NCI-H1436 treated with DMSO at 0.1 percent for 48 hours (cell line): ENCODE measurements at regions not wholly inside any gene's neighbourhood (a gene's known extent, or its start where the extent isn't known, plus 50 kb on each side); places are given as distances from the start of the nearest gene placed in this dataset.
"Not testable (repeated sequence)": the region's sequence is repeated elsewhere in the genome, so short reads cannot be mapped to it uniquely, and the experiment has no call there.

Source experiments
- DNase-seq: peaks from one replicate; lab custom pipeline; 2025; lab: John Stamatoyannopoulos, UW

DNA sequence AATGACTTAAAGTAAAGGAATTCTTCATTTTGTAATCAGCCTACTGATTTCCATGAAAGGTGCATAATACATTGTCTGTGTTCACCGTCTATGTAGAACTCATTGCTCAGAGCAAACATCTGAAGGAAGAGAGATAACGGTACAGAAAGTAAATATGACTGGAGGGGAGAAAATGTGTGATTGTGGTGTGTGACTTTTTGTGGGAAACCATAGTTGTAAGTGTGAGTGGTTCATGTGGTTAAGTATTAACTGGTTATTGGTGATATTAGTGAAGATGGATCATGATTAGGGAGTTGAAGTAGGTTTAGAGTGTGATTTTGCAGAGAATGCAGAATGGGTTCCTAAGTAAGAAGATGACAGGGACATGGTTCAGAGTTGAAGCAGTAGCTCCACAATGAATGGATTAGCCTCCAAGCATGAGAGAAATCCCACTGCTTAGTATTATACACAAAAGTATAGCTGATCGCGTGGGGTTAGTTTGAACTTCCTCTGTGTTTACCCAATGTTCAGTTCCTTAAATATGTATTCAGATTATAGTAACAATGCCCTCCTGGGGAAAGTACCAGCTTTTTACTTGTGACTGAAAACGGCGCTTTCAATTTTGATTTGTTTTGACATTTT, 368.9 kb downstream of the UTRN start:
- DNase-seq: no peak

DNA sequence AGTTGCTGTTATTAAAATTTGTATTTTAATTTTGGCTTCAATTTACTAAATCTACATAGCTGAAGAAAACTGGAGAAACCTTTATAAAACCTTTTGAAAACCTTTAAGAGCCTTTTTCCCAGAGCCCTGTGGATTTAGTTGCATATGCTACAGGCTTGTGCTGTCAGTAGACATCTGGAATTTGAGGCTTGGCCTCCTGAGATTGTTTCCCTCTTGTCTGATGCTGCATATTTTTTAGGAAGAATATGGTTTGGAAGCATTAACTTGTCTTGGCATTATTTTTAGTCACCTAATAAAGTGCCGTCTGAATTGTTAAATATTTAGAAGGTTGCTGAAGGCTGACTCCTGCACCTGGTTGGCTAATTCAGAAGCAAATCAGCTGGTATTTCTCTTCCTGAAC, 369.4 kb downstream of the UTRN start:
- DNase-seq: no peak

DNA sequence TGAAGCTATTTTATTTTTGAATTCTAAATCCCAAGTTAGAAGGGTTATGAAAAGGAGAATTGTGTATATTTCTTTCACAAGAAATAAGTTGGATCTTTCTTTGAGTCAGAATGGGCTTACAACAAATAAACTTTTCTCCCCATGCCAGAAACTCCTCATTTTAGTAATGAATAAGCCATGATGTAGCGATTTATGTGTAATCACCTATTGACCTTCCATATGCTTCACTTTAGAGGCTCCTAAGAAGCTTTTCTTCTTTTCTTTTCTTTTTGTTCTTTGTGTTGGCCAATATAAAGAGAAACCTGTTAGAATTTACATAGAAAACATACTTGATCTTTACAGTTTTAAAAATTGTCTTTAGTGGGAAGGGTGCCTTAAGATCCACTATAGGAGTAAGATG, 370.2 kb downstream of the UTRN start:
- no peak for DNase-seq

DNA sequence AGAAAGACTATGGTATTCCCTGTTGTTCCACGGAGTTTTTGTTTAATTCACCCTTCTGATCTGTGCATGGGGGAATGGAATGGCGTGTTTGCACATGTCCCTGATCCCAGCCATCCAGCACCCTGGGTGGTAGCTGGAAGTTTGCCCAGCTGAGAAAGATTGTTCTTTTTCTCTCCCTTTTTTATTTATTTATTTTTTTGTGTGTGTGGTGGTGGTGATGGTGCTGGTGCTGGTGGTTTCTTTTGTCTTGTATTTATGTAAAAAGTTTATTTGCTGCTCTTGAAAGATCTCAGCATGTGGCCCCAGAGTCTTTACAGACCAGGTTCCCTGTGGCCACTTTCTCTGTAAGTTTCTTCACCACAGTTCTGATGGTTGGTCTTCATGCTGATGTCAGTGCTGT, 372.6 kb downstream of the UTRN start:
- DNase-seq: no peak

DNA sequence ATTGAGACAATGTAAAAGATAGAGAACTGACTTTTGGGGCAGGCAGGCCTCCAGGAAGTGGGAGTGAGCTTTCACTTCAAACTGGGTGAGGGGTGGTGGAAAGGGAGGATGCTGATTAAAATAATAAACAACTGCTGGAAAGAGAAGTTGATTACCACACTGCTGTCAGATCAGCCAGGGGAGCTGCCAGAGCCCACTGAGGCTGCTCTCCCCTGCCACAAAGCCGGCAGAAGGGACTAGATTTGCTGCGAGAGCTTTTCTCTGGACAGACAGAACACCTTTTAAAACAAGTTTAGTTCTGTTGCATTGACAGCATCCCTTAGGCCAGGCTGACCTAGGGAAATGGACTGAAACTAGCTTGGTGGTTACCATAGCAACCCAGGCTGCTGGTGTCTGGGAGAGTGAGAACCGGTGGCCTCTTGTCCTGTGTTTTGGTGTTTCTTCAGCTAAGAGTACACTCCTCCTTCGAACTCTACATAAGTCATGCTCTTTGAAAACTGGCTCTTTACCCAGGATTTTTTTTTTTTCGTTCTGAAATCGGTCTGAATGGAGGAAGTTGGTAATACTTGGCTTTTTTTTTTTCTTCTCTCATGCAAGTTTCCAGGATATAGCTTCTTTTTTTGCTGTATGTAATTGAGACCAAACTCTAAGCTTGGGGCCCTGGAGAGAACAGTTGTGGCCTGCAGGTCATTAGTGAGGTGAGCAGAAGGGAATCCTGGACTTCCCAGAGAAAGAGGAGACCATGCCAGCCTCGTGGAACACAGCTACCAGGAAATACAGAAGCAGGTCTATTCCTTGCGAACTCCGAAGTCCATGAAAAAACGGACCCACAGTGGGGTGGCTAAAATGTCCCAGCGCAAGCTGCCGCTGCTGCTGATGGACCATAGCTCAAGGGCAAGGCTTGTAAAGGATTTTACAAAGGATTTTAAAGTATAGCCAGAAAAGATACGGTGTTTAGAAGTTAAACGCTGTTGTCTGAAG, 374.4 kb downstream of the UTRN start:
- no peak for DNase-seq

DNA sequence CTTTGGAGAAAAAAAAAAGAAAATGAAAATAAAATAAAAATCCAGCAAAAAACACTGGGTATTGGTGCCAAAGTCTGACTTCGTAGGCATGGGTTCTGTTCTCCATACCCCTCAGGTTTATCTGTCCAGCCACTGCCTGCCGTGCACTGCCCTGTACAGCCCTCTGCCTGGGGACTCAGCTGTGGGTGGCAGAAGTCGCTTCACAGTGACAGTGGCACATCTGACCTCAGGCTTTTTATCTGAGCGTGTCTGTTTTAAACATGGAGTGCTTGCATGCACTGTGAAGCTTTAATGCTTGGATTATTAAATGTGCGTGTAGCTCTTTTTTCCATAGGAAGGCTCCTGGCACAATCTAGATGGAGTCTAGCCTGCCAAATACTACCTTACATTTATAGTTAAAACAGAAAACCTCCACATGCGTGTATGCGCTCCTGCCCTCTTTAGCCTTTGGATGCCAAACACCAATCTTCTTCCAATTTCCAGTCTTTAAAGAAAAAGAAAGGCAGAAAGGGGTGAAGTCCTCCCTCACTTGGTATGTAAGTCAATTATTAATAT, 375.5 kb downstream of the UTRN start:
- no peak for DNase-seq

DNA sequence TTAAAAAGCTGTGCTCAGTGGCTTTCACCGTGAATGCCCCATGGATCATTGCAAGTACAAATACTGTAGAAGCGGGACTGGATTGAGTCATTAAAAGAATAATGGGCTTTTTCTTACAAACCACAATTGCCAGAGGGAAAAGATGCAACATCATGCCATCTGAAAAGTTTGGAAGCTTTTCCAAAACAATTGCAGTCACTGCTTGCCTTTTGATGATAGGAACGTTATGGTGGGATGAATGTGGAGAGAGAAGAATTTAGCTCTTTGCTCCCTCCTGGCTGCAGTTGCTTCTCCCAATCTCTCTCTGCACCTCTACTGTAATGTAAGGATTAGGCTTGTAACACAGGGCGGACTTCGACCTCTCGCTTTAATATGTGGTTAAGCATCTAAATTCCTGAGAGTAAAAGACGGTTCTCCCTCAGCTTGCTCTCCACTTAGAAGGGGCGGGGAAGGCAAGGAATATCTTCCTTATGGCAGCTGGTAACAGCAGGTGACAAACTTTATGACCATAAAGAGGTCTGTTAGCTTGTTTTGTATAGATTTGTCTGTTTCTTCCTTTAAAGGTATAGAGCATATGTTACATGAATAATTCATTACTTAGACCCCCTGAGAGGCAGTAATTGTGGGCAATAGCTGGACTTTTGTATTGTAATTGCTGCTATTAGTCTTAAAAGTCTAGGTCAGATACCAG, 376.1 kb downstream of the UTRN start:
- DNase-seq: no peak

DNA sequence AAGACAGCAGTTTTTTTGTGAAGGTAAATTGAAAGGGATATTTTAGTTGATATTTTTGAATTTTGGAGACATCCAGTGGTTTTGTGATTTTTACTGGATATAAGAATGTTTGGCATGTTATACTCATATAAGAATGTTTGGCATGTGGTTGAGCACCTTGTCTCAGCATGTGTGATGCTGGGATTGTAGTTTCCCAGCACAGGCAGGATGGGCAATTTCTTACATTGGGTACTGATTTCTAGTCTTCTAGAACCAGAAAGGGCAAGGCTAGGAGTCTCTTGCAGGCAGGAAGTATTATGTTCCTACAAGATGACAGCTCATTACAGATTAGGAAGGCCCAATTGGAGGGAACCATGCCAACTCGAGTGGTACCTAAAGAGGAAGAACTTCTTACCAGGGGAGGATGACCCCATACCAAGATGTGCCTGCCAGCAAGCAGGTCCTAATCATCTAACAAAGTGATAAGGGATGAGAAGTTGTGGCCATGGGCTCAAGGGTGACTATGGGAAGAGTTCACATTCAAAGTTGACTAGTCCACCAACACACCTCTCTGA, 377.8 kb downstream of the UTRN start:
- no peak for DNase-seq

DNA sequence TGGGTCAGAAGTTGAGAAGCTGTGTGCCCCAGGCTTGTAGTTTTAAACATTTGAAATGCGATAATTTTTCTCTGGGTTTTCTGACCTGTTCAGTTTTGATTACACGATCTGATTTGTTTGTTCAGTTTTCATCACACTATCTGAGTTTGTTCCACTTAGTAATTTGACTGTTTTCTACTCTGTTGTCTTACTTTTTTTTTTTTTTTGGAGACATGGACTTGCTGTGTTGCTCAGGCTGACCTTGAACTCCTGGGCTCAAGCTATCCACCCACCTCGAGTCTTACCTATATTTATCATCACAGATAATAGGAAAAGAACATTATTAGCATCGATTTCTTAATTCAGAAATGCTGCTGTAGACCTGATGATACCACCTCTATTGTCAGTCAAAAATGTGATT, 379.1 kb downstream of the UTRN start:
- DNase-seq: no peak

DNA sequence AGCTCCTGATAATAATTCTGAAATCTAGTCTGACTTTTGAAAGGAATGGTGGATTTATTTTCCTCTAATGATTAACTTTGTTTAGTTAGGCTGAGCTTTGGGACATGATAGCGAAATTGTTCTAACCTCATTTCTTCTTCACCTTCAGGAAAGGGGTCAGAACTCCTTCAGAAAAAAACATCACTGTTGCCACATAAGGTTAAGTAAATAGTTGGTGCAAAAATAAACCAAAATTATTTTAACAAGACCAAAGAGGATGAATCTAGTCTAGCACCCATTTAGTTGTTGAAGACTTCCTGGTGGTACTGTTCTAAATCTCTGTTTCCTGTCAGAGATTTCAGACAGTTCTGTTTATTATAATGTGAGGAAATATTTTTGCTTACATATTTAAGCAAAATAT, 379.8 kb downstream of the UTRN start:
- no peak for DNase-seq

DNA sequence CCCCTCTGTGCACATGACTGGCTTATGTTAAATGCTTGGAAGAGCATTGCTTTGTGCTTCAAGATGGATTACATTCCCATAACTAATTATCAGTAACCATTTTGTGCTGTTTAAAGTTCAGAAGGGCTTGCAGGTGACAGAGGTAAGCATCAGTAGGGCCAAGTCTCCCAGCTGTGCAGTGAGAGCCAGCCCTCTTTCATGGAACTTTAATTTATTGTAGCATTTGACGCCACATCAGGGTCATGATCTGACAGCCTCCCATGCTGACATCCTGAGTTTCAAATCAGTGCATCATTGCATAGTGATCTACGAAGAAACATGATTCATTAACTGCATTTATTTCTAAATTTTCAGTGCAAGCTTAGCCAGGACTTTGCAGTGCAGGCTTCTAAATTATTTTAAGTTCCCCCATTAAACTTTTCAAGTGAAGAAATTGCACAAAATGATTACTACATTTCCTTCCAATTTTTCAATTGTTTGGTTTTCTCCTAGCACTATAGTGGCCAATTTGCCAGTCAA, 380.9 kb downstream of the UTRN start:
- no peak for DNase-seq

DNA sequence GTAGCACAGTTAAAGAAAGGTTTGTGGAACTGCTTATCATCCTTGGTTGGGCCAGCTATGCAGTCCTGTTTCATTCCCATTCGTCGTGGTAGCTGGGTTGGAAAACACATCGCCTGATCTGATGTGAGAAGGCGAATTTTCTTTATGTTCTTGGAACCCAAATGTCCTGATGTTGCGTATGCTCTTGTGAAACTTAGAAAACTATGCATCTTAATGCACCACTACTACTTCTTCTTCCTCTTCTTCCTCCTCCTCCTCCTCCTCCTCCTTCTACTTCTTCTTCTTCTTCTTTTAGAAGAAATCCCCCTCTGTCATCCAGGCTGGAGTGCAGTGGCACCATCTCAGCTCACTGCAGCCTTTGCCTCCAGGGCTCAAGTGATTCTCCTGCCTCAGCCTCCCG, 381.6 kb downstream of the UTRN start:
- no peak for DNase-seq

DNA sequence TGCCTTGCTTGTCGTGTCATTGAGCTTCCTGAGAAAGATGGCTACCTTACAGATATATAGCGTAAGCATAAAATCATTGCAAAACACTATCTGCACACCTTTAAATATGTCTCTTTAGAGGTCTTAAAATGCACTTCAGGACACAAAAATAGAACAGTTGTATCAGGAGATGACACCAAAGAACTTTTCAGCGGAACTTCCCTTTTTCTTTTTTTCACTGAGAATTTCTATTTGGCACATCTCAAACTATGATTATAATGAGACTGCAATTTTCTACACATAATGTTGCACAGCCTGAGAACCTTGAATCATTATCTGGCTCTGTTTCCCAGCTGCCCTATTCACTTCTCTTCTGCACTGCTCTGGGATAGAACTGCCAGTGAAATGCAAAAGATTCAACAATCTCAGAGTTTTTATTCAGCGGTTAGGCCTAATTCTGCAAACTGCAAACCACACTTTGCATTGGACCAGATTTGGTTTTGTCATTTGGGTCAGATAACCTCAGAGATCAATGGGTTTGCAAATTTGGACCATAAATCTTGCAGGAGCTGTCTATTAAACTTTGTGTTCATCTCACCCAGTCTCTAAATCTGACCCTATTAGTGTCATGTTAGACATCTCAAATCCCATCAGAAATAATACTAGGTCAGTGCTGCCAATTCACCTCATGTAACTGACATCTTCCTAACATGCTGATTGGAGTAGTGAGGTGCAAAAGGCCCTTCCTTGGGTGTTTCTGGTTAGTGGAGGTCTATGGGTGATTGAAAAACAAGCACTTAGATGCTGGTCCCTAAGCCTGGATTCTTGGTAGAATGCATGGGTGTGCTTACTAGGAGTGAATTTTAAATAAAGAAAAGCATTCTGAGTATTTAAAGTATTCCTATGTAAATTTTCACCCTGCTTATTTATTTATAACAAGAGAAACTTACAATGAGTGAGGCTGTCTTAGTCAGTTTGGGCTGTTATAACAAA, 382.7 kb downstream of the UTRN start:
- DNase-seq: no peak

DNA sequence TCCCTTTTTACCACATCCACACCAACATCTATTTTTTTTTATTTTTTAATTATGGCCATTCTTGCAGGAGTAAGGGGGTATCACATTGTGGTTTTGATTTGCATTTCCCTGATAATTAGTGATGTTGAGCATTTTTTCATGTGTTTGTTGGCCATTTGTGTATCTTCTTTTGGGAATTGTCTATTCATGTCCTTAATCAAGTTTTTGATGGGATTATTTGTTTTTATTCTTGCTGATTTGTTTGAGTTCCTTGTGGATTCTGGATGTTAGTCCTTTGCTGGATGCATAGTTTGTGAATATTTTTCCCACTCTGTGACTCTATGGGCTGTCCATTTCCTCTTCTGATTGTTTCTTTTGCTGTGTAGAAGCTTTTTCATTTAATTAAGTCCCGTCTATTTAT, 385.1 kb downstream of the UTRN start:
- not testable (repeated sequence) for DNase-seq

DNA sequence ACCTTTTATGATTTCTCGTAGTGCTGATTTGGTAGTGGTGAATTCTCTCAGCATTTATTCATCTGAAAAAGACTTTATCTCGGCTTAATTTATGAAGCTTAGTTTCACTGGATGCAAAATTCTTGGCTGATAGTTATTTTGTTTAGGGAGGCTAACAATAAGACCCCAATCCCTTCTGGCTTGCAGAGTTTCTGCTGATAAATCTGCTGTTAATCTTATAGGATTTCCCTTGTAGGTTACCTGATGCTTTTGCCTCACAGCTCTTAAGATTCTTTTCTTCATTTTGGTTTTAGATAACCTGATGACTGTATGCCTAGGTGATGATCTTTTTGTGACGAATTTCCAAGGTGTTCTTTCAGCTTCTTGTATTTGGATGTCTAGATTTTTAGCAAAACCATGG, 388.7 kb downstream of the UTRN start:
- no peak for DNase-seq

DNA sequence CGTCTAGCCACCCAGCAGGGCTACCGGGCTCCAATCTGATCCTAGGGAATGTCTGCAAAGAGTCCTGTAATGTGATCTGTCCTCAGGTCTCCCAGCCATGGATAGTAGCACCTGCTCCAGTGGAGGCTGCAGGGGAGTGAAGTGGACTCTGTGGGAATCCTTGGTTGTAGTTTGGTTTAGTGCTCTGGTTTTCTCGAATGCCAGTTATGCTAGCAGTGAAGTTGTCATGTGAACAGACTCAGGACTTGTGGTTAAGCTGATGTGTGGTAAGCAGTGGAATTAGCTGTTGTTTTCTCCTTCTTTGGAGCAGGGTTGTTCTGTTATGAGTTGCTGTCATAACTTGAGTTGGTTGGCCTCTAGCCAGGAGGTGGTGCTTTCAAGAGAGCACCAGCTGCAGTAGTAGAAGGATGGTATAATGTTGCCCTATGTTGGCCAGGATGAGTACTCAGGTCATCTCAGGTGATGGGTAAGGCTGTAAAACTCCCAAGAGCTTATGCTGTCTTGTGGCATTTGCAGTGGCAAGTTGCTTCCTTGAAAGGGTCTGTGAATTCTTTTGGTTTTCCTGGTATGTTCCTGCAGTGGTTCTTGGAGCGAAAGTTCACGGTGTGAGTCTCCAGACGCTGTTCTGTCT, 390.2 kb downstream of the UTRN start:
- no peak for DNase-seq

DNA sequence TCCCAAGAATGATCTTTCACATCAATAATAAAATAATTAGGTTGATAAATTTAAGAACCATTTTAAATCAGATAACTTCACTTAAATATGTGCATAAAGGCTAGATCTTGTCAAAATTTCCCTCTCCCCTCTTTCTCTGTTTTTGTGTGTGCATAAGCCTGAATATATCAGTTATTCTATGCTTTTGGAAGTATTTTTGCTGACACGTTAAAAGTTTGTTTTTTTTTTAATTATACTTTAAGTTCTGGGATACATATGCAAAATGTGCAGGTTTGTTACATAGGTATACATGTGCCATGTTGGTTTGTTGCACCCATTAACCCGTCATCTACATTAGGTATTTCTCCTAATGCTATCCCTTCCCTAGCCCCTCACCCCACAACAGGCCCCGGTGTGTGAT, 391.2 kb downstream of the UTRN start:
- DNase-seq: not testable (repeated sequence)

DNA sequence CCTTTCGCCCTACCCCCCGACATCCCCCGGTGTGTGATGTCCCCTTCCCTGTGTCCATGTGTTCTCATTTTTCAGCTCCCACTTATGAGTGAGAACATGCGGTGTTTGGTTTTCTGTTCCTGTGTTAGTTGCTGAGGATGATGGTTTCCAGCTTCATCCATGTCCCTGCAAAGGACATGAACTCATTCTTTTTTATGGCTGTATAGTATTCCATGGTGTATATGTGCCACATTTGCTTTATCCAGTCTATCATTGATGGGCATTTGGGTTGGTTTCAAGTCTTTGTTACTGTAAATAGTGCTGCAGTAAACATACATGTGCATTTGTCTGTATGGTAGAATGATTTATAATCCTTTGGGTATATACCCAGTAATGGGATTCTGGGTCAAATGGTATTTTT, 392.1 kb downstream of the UTRN start:
- DNase-seq: not testable (repeated sequence)

DNA sequence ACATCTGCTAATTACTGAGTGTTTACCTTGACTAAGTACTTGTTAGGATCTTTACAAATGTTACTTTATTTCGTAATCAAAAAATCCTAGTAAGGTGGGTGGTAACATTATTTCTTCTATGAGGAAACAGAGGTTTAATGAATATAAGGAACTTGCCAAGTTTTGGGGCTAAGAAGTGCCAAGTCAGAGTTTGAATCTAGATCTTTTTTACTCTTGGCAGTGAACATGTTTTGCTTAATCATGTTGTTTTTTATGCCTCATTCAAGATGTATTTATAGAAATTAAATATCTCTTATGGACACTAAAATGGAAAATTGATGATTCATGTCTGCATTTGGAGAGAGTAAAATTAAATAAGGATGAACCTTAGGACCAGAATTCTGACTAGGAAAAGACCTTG, 393.7 kb downstream of the UTRN start:
- no peak for DNase-seq

DNA sequence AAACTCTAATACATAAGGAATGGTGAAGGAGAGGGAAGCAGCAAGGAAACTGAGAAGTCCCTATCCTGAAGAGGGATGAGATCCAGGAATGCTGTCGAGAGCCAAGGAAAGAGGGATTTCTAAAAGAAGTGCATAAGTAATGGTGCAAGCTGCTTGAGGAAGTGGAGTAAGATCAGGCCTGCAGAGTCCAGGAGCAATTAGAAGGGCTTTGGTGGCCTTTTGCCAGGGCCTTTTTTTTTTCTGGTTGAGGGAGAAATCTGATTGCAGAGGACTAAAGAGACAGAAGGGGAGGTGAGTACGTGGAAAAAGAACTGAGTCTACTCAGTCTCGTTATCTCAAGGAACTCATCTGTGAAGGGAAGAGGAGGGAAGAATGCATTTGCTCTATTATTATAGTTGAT, 396.2 kb downstream of the UTRN start:
- no peak for DNase-seq
